WTC11 (cell line): ENCODE measurements at regions not wholly inside any gene's neighbourhood (a gene's known extent, or its start where the extent isn't known, plus 50 kb on each side); places are given as distances from the start of the nearest gene placed in this dataset.

ENCODE experiments used
- ATAC-seq: fragments of 200-7000 bp; cut with Tn5 transposase; 2 replicates; pipeline ENCODE4 v1.10.0; 2021; ENCODE audit warnings: mild to moderate bottlenecking, moderate library complexity
- CTCF ChIA-PET: fragments of 300-600 bp; sonication (Branson Sonifier 250); formaldehyde crosslinking; loops from one replicate; lab custom pipeline; 2021; ENCODE audit warnings: antibody characterized with exemption; lab: Charles Lee
- POLR2A ChIA-PET: fragments of 350-600 bp; sonication (Branson Sonifier 250); formaldehyde crosslinking; loops from one replicate; lab custom pipeline; 2021; ENCODE audit warnings: antibody characterized with exemption; lab: Charles Lee
- DNase-seq: peaks from one replicate; pipeline ENCODE4 v3.0.0; 2021; ENCODE audit warnings: low spot score
- H3K27ac Mint-ChIP-seq: 2 replicates; pipeline ENCODE4 v1.8.0; 2021; ENCODE audit warnings: mixed read lengths
- H3K27me3 Mint-ChIP-seq: 2 replicates; pipeline ENCODE4 v1.8.0; 2021; ENCODE audit warnings: low read depth, mild to moderate bottlenecking, moderate library complexity, mixed read lengths
- H3K36me3 Mint-ChIP-seq: 2 replicates; pipeline ENCODE4 v1.8.0; 2021; ENCODE audit warnings: mixed read lengths
- H3K4me1 Mint-ChIP-seq: 2 replicates; pipeline ENCODE4 v1.8.0; 2022; ENCODE audit warnings: mixed read lengths
- H3K4me3 Mint-ChIP-seq: 2 replicates; pipeline ENCODE4 v1.8.0; 2021; ENCODE audit warnings: mild to moderate bottlenecking, moderate library complexity, mixed read lengths
- H3K9me3 Mint-ChIP-seq: 2 replicates; pipeline ENCODE4 v1.8.0; 2021; ENCODE audit warnings: mixed read lengths
- AR ChIP-seq: fragments of 250-450 bp; sonication (Bioruptor Pico); IDR thresholded peaks from 2 replicates; pipeline ENCODE4 v1.9.0; 2021; ENCODE audit warnings: mild to moderate bottlenecking
- CDX4 ChIP-seq: fragments of 250-450 bp; sonication (Bioruptor Pico); IDR thresholded peaks from 2 replicates; pipeline ENCODE4 v1.9.0; 2021; ENCODE audit warnings: moderate library complexity, mild to moderate bottlenecking, inconsistent platforms, borderline replicate concordance
- CREB1 ChIP-seq: sonication (generic); formaldehyde crosslinking; IDR thresholded peaks from 2 replicates; pipeline ENCODE4 v1.8.0; 2023; ENCODE audit warnings: mild to moderate bottlenecking, missing genetic modification reagents
- ELF4 ChIP-seq: sonication (generic); formaldehyde crosslinking; IDR thresholded peaks from 2 replicates; pipeline ENCODE4 v1.8.1; 2022; ENCODE audit warnings: low read depth, mild to moderate bottlenecking, moderate library complexity, missing genetic modification reagents
- ERG ChIP-seq: fragments of 250-450 bp; sonication (Bioruptor Pico); IDR thresholded peaks from 2 replicates; pipeline ENCODE4 v1.8.0; 2021; ENCODE audit warnings: mild to moderate bottlenecking
- FOXJ3 ChIP-seq: sonication (generic); formaldehyde crosslinking; IDR thresholded peaks from 2 replicates; pipeline ENCODE4 v1.9.0; 2021; ENCODE audit warnings: missing genetic modification reagents, mild to moderate bottlenecking, borderline replicate concordance
- FOXK1 ChIP-seq: sonication (generic); formaldehyde crosslinking; IDR thresholded peaks from 2 replicates; pipeline ENCODE4 v1.8.0; 2022; ENCODE audit warnings: mild to moderate bottlenecking, moderate library complexity, missing genetic modification reagents
- HMGA2 ChIP-seq: fragments of 250-450 bp; sonication (Bioruptor Pico); IDR thresholded peaks from 2 replicates; pipeline ENCODE4 v1.4.0; 2021; ENCODE audit warnings: mild to moderate bottlenecking, moderate library complexity
- IRF2 ChIP-seq: sonication (generic); formaldehyde crosslinking; IDR thresholded peaks from 2 replicates; pipeline ENCODE4 v1.8.0; 2022; ENCODE audit warnings: low read depth, missing genetic modification reagents, borderline replicate concordance
- MXD4 ChIP-seq: fragments of 250-450 bp; sonication (Bioruptor Pico); IDR thresholded peaks from 2 replicates; pipeline ENCODE4 v1.8.0; 2021; ENCODE audit warnings: mild to moderate bottlenecking, moderate library complexity, borderline replicate concordance
- MYBL2 ChIP-seq: sonication (generic); formaldehyde crosslinking; IDR thresholded peaks from 2 replicates; pipeline ENCODE4 v1.8.1; 2023; ENCODE audit warnings: mild to moderate bottlenecking, moderate library complexity, missing genetic modification reagents
- NFE2L1 ChIP-seq: sonication (generic); formaldehyde crosslinking; IDR thresholded peaks from 2 replicates; pipeline ENCODE4 v1.8.1; 2023; ENCODE audit warnings: missing genetic modification reagents
- NR1H2 ChIP-seq: sonication (generic); formaldehyde crosslinking; IDR thresholded peaks from 2 replicates; pipeline ENCODE4 v1.9.0; 2021; ENCODE audit warnings: mild to moderate bottlenecking, moderate library complexity, missing genetic modification reagents
- NR3C1 ChIP-seq: sonication (generic); formaldehyde crosslinking; conservative IDR thresholded peaks from 2 replicates; pipeline ENCODE4 v1.8.1; 2023; ENCODE audit warnings: low read depth, mild to moderate bottlenecking, missing genetic modification reagents
- RORB ChIP-seq: fragments of 250-450 bp; sonication (Bioruptor Pico); IDR thresholded peaks from 2 replicates; pipeline ENCODE4 v1.9.0; 2021; ENCODE audit warnings: mild to moderate bottlenecking
- TCF7 ChIP-seq: sonication (generic); formaldehyde crosslinking; IDR thresholded peaks from 2 replicates; pipeline ENCODE4 v1.8.0; 2022; ENCODE audit warnings: mild to moderate bottlenecking, low read depth, missing genetic modification reagents, moderate library complexity
- USF1 ChIP-seq: sonication (generic); formaldehyde crosslinking; IDR thresholded peaks from 2 replicates; pipeline ENCODE4 v1.8.0; 2022; ENCODE audit warnings: mild to moderate bottlenecking, missing genetic modification reagents
- ZNF121 ChIP-seq: sonication (generic); formaldehyde crosslinking; IDR thresholded peaks from 2 replicates; pipeline ENCODE4 v1.8.0; 2023; ENCODE audit warnings: missing genetic modification reagents
- ZNF425 ChIP-seq: fragments of 250-450 bp; sonication (Bioruptor Pico); conservative IDR thresholded peaks from 2 replicates; pipeline ENCODE4 v1.9.0; 2021; ENCODE audit warnings: mild to moderate bottlenecking
- ZSCAN18 ChIP-seq: fragments of 250-450 bp; sonication (Bioruptor Pico); IDR thresholded peaks from 2 replicates; pipeline ENCODE4 v2.1.2; 2022; ENCODE audit warnings: mild to moderate bottlenecking, moderate library complexity
- TF ChIP-seq, protein P1 (sequence below): sonication (generic); formaldehyde crosslinking; IDR thresholded peaks from 2 replicates; pipeline ENCODE4 v1.8.1; 2023; ENCODE audit warnings: mild to moderate bottlenecking, moderate library complexity, missing genetic modification reagents
- TF ChIP-seq, protein P2 (sequence below): sonication (generic); formaldehyde crosslinking; IDR thresholded peaks from 2 replicates; pipeline ENCODE4 v1.8.1; 2023; ENCODE audit warnings: mild to moderate bottlenecking, missing genetic modification reagents, borderline replicate concordance

DNA sequence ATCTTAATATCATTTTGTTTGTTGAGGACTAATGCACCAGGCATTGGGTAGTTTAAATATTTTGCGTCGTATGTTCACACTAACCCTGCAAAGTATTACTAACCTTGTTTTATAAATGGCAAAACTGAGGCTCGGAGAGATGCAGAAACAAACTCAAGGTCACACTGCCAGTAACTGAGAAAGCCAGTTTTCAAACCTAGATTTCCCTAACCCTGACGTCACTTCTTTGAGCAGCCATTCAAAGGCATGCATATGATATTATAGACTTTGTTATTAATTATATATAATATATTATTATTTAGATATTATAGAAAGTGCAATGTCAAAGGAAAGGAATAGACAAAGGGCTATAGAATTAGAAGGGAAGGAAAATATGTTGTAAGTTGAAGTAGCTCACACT, 167.6 kb upstream of the EOMES start (continued):
- TF ChIP-seq ERG = no peak
- TF ChIP-seq RORB (CRISPR knock-in tag) = no peak
- no peak for TF ChIP-seq MYBL2
- TF ChIP-seq MXD4 (CRISPR knock-in tag) = no peak
- no peak for TF ChIP-seq USF1 (CRISPR knock-in tag)
- no peak for TF ChIP-seq NR1H2 (CRISPR knock-in tag)
- no peak for TF ChIP-seq ZNF425 (CRISPR knock-in tag)
- TF ChIP-seq ELF4 = no peak
- TF ChIP-seq HMGA2 (CRISPR knock-in tag) = no peak
- no peak for TF ChIP-seq ZSCAN18 (CRISPR knock-in tag)
- no peak for TF ChIP-seq FOXK1 (CRISPR knock-in tag)
- TF ChIP-seq, protein P1, sequence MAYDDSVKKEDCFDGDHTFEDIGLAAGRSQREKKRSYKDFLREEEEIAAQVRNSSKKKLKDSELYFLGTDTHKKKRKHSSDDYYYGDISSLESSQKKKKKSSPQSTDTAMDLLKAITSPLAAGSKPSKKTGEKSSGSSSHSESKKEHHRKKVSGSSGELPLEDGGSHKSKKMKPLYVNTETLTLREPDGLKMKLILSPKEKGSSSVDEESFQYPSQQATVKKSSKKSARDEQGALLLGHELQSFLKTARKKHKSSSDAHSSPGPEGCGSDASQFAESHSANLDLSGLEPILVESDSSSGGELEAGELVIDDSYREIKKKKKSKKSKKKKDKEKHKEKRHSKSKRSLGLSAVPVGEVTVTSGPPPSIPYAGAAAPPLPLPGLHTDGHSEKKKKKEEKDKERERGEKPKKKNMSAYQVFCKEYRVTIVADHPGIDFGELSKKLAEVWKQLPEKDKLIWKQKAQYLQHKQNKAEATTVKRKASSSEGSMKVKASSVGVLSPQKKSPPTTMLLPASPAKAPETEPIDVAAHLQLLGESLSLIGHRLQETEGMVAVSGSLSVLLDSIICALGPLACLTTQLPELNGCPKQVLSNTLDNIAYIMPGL (CRISPR knock-in tag) = no peak

GRCh38 chr3:27900316-27900715, 178.2 kb upstream of the EOMES start:
- ChIA-PET POLR2A (no interaction called here), CTCF (no interaction called here)
- peaks cover 5% of the 10 kb centered on the region; the same call in 1 of the 2 replicates for H3K4me1 Mint-ChIP-seq
- DNase-seq (no peak), ATAC-seq (no peak)
- H3K27me3 Mint-ChIP-seq = no peaks in the 10 kb centered on the region; the same call in 1 of the 2 replicates
- H3K36me3 Mint-ChIP-seq = no peaks in the 10 kb centered on the region
- no peak overlapping the region for H3K27ac Mint-ChIP-seq
- no peaks in the 10 kb centered on the region for H3K9me3 Mint-ChIP-seq
- H3K4me3 Mint-ChIP-seq = no peak overlapping the region
- TF ChIP-seq ZNF121 (CRISPR knock-in tag) (no peak), FOXJ3 (CRISPR knock-in tag) (no peak), AR (no peak), CREB1 (no peak), NFE2L1 (CRISPR knock-in tag) (no peak), TCF7 (no peak), RORB (CRISPR knock-in tag) (no peak), CDX4 (CRISPR knock-in tag) (no peak), NR3C1 (CRISPR knock-in tag) (no peak), IRF2 (no peak)
- TF ChIP-seq, protein P2, sequence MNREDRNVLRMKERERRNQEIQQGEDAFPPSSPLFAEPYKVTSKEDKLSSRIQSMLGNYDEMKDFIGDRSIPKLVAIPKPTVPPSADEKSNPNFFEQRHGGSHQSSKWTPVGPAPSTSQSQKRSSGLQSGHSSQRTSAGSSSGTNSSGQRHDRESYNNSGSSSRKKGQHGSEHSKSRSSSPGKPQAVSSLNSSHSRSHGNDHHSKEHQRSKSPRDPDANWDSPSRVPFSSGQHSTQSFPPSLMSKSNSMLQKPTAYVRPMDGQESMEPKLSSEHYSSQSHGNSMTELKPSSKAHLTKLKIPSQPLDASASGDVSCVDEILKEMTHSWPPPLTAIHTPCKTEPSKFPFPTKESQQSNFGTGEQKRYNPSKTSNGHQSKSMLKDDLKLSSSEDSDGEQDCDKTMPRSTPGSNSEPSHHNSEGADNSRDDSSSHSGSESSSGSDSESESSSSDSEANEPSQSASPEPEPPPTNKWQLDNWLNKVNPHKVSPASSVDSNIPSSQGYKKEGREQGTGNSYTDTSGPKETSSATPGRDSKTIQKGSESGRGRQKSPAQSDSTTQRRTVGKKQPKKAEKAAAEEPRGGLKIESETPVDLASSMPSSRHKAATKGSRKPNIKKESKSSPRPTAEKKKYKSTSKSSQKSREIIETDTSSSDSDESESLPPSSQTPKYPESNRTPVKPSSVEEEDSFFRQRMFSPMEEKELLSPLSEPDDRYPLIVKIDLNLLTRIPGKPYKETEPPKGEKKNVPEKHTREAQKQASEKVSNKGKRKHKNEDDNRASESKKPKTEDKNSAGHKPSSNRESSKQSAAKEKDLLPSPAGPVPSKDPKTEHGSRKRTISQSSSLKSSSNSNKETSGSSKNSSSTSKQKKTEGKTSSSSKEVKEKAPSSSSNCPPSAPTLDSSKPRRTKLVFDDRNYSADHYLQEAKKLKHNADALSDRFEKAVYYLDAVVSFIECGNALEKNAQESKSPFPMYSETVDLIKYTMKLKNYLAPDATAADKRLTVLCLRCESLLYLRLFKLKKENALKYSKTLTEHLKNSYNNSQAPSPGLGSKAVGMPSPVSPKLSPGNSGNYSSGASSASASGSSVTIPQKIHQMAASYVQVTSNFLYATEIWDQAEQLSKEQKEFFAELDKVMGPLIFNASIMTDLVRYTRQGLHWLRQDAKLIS (CRISPR knock-in tag) = no peak
